GM19395 (cell line): ENCODE measurements at regions not wholly inside any gene's neighbourhood (a gene's known extent, or its start where the extent isn't known, plus 50 kb on each side); places are given as distances from the start of the nearest gene placed in this dataset.
"Not testable (repeated sequence)": the region's sequence is repeated elsewhere in the genome, so short reads cannot be mapped to it uniquely, and the experiment has no call there.

Experiments
- ATAC-seq: cut with Tn5 transposase; IDR thresholded peaks from one replicate; pipeline ENCODE4 v1.9.1; 2021; ENCODE audit warnings: mild to moderate bottlenecking, moderate library complexity; ENCODE audit not compliant: unreplicated experiment

DNA sequence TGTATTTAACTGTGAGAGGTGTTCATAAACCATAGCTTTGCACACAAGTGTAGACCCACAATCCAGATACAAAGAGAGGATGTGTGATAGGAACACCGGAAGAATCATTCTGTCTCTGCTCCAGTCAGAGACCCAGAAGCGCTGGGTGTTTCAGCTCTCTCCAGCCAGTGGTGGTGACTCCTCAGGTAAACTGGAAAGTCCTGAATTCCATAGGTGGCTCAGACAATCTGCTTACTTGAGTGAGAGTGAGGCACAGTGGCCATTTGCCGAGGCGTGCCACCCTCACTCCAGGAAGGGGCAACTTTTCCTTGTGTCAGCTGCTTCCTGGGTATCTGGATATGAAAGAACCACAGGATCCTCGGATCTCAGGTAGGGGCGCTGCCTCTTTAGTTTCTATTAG, 171.5 kb downstream of the KCNS3 start:
- no peak for ATAC-seq

DNA sequence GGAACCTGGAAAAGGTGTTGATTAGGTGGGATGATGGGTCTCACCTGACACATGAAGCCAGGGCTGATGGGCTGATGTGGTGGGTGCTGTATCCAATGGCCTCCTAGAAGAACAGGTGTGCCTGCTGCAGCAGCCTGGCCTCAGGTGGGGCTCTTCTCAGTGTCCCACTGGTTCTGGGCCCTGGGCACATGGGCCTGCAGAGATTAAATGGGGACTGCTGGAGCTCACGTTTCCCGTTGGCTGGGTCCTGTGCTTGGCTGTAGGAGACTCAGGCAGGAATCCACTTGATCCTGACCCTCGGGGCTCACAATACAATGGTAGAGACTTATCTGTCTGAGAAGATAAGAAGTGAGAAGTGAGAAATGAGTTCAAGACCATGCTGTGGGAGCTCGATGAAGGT, 170.9 kb downstream of the KCNS3 start:
- ATAC-seq: no peak

DNA sequence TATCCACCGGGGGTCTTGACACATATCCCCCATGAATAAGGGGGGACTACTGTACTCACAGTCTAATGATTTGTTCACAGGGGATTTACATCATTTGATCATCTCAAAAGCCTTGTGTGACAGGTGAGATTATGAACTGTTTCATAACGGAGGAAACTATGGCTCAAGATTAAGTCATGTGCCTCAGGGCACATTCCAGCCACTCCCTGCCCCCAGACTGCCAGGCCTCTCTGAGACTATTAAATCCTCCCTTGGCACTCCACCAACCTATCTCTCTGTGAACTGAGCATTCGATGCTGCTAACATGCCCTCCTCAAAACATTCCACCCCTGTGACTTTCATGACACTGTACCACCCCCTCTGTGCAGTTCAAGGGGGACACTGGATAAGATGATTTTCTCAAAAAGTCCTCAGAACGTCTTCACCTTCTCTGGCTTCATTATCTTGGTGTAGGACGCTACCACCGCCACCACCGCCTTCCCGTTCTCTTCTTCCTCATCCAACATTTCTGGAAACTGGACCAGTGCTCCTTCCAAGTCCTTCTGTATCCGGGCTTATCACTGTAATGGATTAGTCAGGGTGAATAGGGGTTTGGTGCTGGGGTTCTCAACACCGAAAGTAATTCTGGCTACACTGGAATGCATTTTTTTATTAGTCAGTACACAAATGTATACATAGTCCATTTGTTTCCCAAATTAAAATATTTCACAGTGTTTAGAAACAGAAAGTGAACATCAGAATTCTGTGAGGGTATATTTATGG, 169.6 kb downstream of the KCNS3 start:
- no peak for ATAC-seq

DNA sequence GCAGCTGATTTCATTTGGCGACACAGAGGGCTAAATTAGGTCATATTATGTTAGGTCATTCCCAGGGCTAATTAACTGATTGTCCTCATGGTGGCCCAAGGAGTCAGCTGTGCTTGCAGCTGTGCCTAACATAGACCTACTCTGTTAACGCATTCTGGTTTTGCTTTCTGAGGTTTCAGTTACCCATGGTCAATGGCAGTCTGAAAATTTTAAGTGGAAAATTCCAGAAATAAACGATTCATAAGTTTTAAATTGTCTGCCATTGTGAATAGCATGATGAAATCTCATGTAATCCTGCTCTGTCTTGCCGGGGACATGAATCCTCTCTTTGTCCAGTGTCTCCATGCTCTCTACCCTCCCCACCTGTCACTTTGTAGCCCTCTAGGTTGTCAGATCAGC, 168.7 kb downstream of the KCNS3 start:
- ATAC-seq: no peak

DNA sequence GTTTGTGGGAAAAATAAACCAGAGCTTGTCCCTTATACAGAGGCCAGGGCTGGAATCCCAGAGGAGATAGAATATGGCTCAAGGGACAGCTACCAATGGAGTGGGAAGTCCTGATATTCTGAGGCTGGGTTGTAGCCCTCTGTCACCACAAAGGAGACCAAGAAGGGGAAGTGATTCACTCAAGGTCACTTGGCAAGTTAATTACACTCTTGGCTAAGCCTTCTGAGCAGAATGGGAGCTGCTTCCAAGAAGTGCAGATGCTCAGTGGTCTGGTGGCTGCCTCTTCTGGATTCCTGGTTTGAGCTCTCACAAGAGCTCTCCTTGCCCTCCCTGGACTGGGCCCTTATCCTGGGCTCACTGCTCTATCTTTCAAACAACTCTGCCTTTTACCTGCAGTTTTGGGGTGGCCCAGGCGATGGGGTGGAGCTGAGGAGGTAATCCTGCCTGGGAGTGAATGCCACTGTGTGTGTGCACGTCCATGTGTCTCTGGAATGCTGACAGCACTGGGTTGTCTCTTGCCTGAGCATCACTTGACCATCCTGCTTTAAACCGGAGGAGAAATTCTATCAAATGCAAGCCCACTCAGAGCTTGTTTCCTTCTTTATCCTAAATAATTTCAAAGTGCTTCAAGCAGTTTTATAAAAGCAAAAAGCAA, 168.2 kb downstream of the KCNS3 start:
- ATAC-seq: no peak

DNA sequence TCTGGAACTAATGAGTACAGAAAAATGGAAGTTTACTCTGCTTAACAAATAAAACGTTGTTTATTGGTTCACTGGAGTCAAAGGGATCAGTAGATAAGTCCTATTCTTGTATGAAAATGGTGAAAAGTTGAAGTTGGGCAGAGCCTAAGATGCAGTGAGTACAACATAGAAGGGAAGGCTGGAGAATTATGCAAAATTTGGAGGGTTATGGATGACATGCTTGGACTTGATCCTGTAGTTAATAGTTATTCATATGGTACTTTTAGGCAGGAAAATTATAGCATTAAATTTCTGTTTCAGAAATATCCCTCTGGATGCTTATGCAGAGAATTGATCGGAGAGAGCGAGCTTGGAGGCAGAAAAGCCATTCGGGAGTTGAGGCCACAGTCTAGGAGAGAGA, 167.6 kb downstream of the KCNS3 start:
- no peak for ATAC-seq

DNA sequence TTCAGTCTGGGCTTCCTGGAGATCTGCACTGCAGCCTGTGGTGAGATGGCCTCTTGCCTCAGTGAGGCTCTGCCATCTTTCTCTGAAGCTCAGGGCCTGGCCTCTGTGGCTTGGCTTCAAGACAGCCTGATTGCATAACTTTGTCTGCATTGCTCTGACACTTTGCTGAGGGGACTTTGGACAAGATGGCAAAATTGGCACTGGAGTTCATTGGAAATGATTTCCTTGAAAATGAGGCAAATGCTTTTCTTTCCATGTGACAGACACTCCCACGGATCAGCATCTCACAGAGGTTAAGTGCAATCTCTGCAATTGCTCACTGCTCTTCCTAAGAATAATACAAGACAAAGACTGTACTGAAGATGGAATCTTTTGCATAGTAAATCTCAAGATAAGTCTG, 166.8 kb downstream of the KCNS3 start:
- no peak for ATAC-seq

DNA sequence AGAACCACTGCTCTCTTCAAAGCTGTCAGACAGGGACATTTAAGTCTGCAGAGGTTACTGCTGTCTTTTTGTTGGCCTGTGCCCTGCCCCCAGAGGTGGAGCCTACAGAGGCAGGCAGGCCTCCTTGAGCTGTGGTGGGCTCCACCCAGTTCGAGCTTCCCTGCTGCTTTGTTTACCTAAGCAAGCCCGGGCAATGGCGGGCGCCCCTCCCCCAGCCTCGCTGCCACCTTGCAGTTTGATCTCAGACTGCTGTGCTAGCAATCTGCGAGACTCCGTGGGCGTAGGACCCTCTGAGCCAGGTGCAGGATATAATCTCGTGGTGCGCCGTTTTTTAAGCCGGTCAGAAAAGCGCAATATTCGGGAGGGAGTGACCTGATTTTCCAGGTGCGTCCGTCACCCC, 138.9 kb downstream of the KCNS3 start:
- not testable (repeated sequence) for ATAC-seq

DNA sequence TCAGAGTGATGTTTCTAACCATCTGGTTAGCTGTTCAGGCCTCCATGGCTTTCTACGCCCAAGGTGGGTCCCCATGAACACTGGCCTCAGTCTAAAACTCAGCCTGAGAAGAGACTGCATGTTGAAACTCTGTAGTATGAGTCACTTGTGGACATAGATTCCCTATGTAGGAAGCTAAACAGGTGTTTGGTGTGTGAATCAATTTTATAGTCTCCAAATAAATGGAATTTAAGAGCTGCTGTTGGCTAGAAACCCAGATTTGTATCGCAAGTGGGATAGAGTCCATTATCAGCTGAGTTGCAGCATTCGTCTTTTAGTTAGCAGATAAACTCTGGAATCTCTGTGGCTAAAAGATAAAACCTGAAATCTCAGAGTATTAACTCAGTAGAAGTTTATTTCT, 131.4 kb downstream of the KCNS3 start:
- ATAC-seq: no peak

DNA sequence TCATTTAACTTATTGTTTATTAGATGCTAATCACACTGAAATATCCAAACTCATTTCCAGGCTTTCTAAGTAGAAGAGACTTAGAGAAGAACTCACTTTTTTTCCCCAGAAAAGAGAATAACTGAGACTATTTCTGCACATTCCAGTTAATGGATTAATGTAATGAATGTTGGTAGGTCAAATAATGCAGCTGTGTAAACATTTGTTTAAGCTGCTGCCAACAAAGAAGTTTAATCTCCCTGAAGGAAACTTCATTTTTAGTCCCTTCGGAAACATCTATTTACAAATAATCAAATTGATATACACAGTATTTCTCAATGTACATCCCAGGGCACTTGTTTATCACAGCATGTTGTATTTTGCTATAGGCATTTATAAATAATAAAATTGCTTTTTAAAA, 126.9 kb downstream of the KCNS3 start:
- ATAC-seq: no peak

DNA sequence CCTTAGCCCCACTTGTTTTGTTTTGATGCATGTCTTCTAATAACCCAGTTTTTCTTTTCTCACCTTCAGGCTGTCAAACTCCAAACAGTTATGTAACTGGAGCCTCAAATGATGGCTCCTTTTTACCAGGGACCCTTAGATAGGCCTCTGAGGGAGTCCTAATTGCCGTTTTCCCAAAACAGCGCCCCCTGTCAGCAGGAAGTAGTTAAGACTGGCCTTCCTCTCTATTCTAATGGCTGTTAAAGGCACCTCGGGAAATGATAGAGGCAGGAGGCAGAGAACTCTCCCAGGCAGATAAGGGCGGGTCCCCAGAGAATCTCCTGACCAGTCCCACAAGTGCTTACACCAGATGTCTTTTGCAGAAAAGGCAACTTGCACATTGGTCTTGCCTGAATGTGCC, 123.2 kb downstream of the KCNS3 start:
- ATAC-seq: no peak

DNA sequence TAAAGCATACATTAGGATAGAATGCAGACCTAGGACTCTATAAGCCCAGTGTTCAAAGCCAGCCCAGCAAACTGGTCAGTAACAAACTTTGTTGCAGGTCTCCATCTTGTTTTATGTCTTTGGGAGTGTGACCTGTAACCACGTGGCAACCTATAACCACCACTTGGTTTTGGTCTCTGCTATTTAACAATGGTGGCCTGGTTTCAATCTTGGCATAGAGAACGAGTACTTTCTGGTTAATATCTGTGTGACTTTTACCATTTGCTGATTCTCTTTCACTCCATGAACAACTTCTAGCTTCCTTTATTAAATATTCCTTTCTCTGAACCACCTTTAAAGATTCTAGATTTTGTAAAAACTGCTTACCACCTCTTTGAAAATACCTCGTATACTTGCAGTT, 118.5 kb downstream of the KCNS3 start:
- no peak for ATAC-seq

DNA sequence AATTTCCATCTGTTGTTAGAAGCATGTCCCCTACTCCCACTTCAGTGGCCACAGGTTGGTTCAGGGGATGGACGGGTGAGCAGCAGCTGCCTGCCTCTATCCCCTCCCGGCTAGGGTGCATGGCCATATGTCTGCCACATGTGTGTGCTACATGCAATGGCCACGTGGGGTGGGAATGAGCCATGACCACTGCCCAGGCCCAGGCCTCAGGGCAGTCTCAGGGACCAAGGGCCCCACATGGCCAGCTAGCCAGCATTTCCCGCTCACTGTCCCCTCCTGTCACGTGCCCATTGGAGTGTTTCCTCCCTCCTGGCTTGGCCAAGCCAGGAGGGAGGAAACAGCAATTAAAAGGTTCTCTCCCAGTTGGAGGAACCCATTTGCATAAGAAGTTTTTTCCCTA, 117.1 kb downstream of the KCNS3 start:
- no peak for ATAC-seq
